HG03097 (cell line): ENCODE measurements at regions not wholly inside any gene's neighbourhood (a gene's known extent, or its start where the extent isn't known, plus 50 kb on each side); places are given as distances from the start of the nearest gene placed in this dataset.

ENCODE experiments used
- ATAC-seq: cut with Tn5 transposase; IDR thresholded peaks from one replicate; pipeline ENCODE4 v1.9.1; 2021; ENCODE audit not compliant: unreplicated experiment, low FRiP score

GRCh38 chr4:117425636-117426035 is 340.3 kb upstream of the TRAM1L1 start:
- ATAC-seq = no peak

- no peak for ATAC-seq
These were observed 343.2 kb upstream of the TRAM1L1 start for GRCh38 chr4:117428536-117428935.

- no peak for ATAC-seq
These were observed 343.7 kb upstream of the TRAM1L1 start for GRCh38 chr4:117429061-117429460.

GRCh38 chr4:117429506-117429905 is 344.1 kb upstream of the TRAM1L1 start:
- ATAC-seq = no peak

GRCh38 chr4:117434424-117434823 is 349.0 kb upstream of the TRAM1L1 start:
- no peak for ATAC-seq

- ATAC-seq = no peak
These were observed 362.5 kb upstream of the TRAM1L1 start for GRCh38 chr4:117447925-117448324.

GRCh38 chr4:117455088-117455487 is 369.7 kb upstream of the TRAM1L1 start:
- no peak for ATAC-seq

- no peak for ATAC-seq
These were observed 381.0 kb upstream of the TRAM1L1 start for GRCh38 chr4:117466388-117466787.

- ATAC-seq = no peak
These were observed 382.0 kb upstream of the TRAM1L1 start for GRCh38 chr4:117467404-117467803.

GRCh38 chr4:117474987-117475386 is 389.6 kb upstream of the TRAM1L1 start:
- no peak for ATAC-seq

- ATAC-seq = no peak
These were observed 392.5 kb upstream of the TRAM1L1 start for GRCh38 chr4:117477925-117478324.

- no peak for ATAC-seq
These were observed 393.3 kb upstream of the TRAM1L1 start for GRCh38 chr4:117478702-117479101.

GRCh38 chr4:117479673-117480072 is 394.3 kb upstream of the TRAM1L1 start:
- ATAC-seq = no peak

- no peak for ATAC-seq
These were observed 396.4 kb upstream of the TRAM1L1 start for GRCh38 chr4:117481742-117482141.

- no peak for ATAC-seq
These were observed 403.3 kb upstream of the TRAM1L1 start for GRCh38 chr4:117488692-117489091.

- no peak for ATAC-seq
These were observed 403.7 kb upstream of the TRAM1L1 start for GRCh38 chr4:117489107-117489506.

- no peak for ATAC-seq
These were observed 406.1 kb upstream of the TRAM1L1 start for GRCh38 chr4:117491516-117491915.

GRCh38 chr4:117495802-117496201 is 410.4 kb upstream of the TRAM1L1 start:
- no peak for ATAC-seq

- ATAC-seq = no peak
These were observed 427.0 kb upstream of the TRAM1L1 start for GRCh38 chr4:117512414-117512813.

- ATAC-seq = no peak
These were observed 429.2 kb upstream of the TRAM1L1 start for GRCh38 chr4:117514391-117515175.

- no peak for ATAC-seq
These were observed 430.5 kb upstream of the TRAM1L1 start for GRCh38 chr4:117515921-117516320.

GRCh38 chr4:117527601-117528000 is 442.2 kb upstream of the TRAM1L1 start:
- no peak for ATAC-seq

GRCh38 chr4:117529401-117529800 is 444.0 kb upstream of the TRAM1L1 start:
- ATAC-seq = no peak
